ENCODE measurements at regions not wholly inside any gene's neighbourhood (a gene's known extent, or its start where the extent isn't known, plus 50 kb on each side); places are given as distances from the start of the nearest gene placed in this dataset.
"Not testable (repeated sequence)": the region's sequence is repeated elsewhere in the genome, so short reads cannot be mapped to it uniquely, and the experiment has no call there.

- Histone ChIP-seq H3K4me1 (replicated peaks; ENCODE audit: insufficient read depth) (no peaks in the 10 kb centered on the region), H3K4me3 (no peak overlapping the region), H3K36me3 (ENCODE audit: low read depth) (no peaks in the 10 kb centered on the region), H3K27me3 (ENCODE audit: insufficient read depth, low read depth) (no peaks in the 10 kb centered on the region), H3K79me2 (ENCODE audit: low read depth) (no peaks in the 10 kb centered on the region), H3F3A (ENCODE audit: insufficient read depth, low read depth) (no peaks in the 10 kb centered on the region), H2AFZ (no peak overlapping the region), H3K9me3 (ENCODE audit: insufficient read depth, low read depth) (no peaks in the 10 kb centered on the region), H3K4me2 (no peak overlapping the region), H3K27ac (no peak overlapping the region), H3K9me2 (ENCODE audit: insufficient read depth) (no peaks in the 10 kb centered on the region), H4K20me1 (ENCODE audit: insufficient read depth) (no peaks in the 10 kb centered on the region)
- no peak for TF ChIP-seq EZH2 (IDR thresholded peaks at IDR 0.05; ENCODE audit: low read depth)
- no peak for TF ChIP-seq CTCF (conservative IDR thresholded peaks at IDR 0.05)
- POLR2A ChIA-PET (ENCODE audit: unreplicated experiment): no interaction called here
- CTCF ChIA-PET: no interaction called here
- intact Hi-C loops (cut with micrococcal nuclease; ENCODE audit: unreplicated experiment): no loop called here
- no TSS peak for BruUV-seq (replicated peaks)
- peak in 1 of 2 experiments; percentile 12 for DNase-seq
Observed at GRCh38 chr4:103415801-103416200, 217.7 kb upstream of the CENPE start.

GRCh38 chr4:103412646-103413045 is 214.5 kb upstream of the CENPE start:
- POLR2A ChIA-PET (ENCODE audit: unreplicated experiment); H3K36me3 ChIP-seq (ENCODE audit: low read depth); H3K79me2 ChIP-seq (ENCODE audit: low read depth); DNase-seq; H3K4me3 ChIP-seq; CTCF ChIA-PET; H3K4me1 ChIP-seq (replicated peaks; ENCODE audit: insufficient read depth); H3K9me2 ChIP-seq (ENCODE audit: insufficient read depth); H4K20me1 ChIP-seq (ENCODE audit: insufficient read depth); BruUV-seq (replicated peaks); intact Hi-C loops (cut with micrococcal nuclease; ENCODE audit: unreplicated experiment); H3F3A ChIP-seq (ENCODE audit: insufficient read depth, low read depth); H3K9me3 ChIP-seq (ENCODE audit: insufficient read depth, low read depth); H3K4me2 ChIP-seq; H2AFZ ChIP-seq; H3K27ac ChIP-seq; H3K27me3 ChIP-seq (ENCODE audit: insufficient read depth, low read depth): not testable (repeated sequence)

- Histone ChIP-seq H3K4me2 (no peak overlapping the region), H3K9me2 (ENCODE audit: insufficient read depth) (no peaks in the 10 kb centered on the region), H3K4me1 (replicated peaks; ENCODE audit: insufficient read depth) (no peaks in the 10 kb centered on the region), H3K79me2 (ENCODE audit: low read depth) (no peaks in the 10 kb centered on the region), H3K9me3 (ENCODE audit: insufficient read depth, low read depth) (no peaks in the 10 kb centered on the region), H3K27me3 (ENCODE audit: insufficient read depth, low read depth) (no peaks in the 10 kb centered on the region), H3K4me3 (no peak overlapping the region), H3F3A (ENCODE audit: insufficient read depth, low read depth) (no peaks in the 10 kb centered on the region), H3K36me3 (ENCODE audit: low read depth) (no peaks in the 10 kb centered on the region), H4K20me1 (ENCODE audit: insufficient read depth) (no peaks in the 10 kb centered on the region), H2AFZ (no peak overlapping the region), H3K27ac (no peak overlapping the region)
- POLR2A ChIA-PET (ENCODE audit: unreplicated experiment): no interaction called here
- no peak for TF ChIP-seq EZH2 (IDR thresholded peaks at IDR 0.05; ENCODE audit: low read depth)
- TF ChIP-seq CTCF (conservative IDR thresholded peaks at IDR 0.05): no peak
- CTCF ChIA-PET: no interaction called here
- BruUV-seq (replicated peaks): no TSS peak
- DNase-seq: no peak
- intact Hi-C loops (cut with micrococcal nuclease; ENCODE audit: unreplicated experiment): no loop called here
Observed at GRCh38 chr4:103410386-103410785, 212.2 kb upstream of the CENPE start.

GRCh38 chr4:103405415-103405814 is 207.3 kb upstream of the CENPE start:
- no peaks in the 10 kb centered on the region for H3K27me3 ChIP-seq (ENCODE audit: insufficient read depth, low read depth)
- POLR2A ChIA-PET (ENCODE audit: unreplicated experiment): no interaction called here

More at GRCh38 chr4:103405415-103405814, 207.3 kb upstream of the CENPE start:
- CTCF ChIA-PET: no interaction called here
- H3K4me1 ChIP-seq (replicated peaks; ENCODE audit: insufficient read depth): no peaks in the 10 kb centered on the region
- H3K79me2 ChIP-seq (ENCODE audit: low read depth): no peaks in the 10 kb centered on the region
- no peaks in the 10 kb centered on the region for H3F3A ChIP-seq (ENCODE audit: insufficient read depth, low read depth)
- no peaks in the 10 kb centered on the region for H3K9me2 ChIP-seq (ENCODE audit: insufficient read depth)
- no peaks in the 10 kb centered on the region for H3K36me3 ChIP-seq (ENCODE audit: low read depth)
- no peak overlapping the region for H3K4me3 ChIP-seq
- TF ChIP-seq CTCF (conservative IDR thresholded peaks at IDR 0.05) (no peak), EZH2 (IDR thresholded peaks at IDR 0.05; ENCODE audit: low read depth) (no peak)
- intact Hi-C loops (cut with micrococcal nuclease; ENCODE audit: unreplicated experiment): no loop called here
- BruUV-seq (replicated peaks): no TSS peak
- no peak overlapping the region for H2AFZ ChIP-seq
- H4K20me1 ChIP-seq (ENCODE audit: insufficient read depth): no peaks in the 10 kb centered on the region
- H3K27ac ChIP-seq: no peak overlapping the region
- H3K4me2 ChIP-seq: no peak overlapping the region
- DNase-seq: no peak
- H3K9me3 ChIP-seq (ENCODE audit: insufficient read depth, low read depth): no peaks in the 10 kb centered on the region

All from PC-9 (cell line).